GM06990 (cell line): ENCODE measurements at regions not wholly inside any gene's neighbourhood (a gene's known extent, or its start where the extent isn't known, plus 50 kb on each side); places are given as distances from the start of the nearest gene placed in this dataset.

Experiments
- DNase-seq: peaks from one replicate; pipeline ENCODE4 v3.0.0-alpha.2; 2011; ENCODE audit not compliant: insufficient read length; ENCODE audit errors: extremely low read depth
- H3K27me3 ChIP-seq: replicated peaks from 2 replicates; pipeline ENCODE4 v1.6.0; 2011; ENCODE audit warnings: low read length; ENCODE audit not compliant: control insufficient read depth, insufficient read depth
- H3K36me3 ChIP-seq: 2 replicates; pipeline ENCODE4 v1.5.1; 2011; ENCODE audit warnings: low read length; ENCODE audit not compliant: control insufficient read depth, insufficient read depth
- H3K4me3 ChIP-seq: replicated peaks from 2 replicates; pipeline ENCODE4 v1.5.1; 2011; ENCODE audit warnings: low read depth, mild to moderate bottlenecking, control low read depth, low read length
- TF ChIP-seq, protein P1 (sequence below): IDR thresholded peaks from 2 replicates; pipeline ENCODE4 v1.5.1; 2011; ENCODE audit warnings: low read length, control low read depth, mild to moderate bottlenecking, inconsistent platforms; ENCODE audit not compliant: insufficient read depth, poor library complexity, severe bottlenecking

GRCh38 chr3:106294121-106294520 lies 425.3 kb upstream of the CBLB start:
- DNase-seq = no peak
- H3K36me3 ChIP-seq = no peaks in the 10 kb centered on the region
- H3K4me3 ChIP-seq = no peak overlapping the region
- H3K27me3 ChIP-seq = no peaks in the 10 kb centered on the region
- TF ChIP-seq, protein P1, sequence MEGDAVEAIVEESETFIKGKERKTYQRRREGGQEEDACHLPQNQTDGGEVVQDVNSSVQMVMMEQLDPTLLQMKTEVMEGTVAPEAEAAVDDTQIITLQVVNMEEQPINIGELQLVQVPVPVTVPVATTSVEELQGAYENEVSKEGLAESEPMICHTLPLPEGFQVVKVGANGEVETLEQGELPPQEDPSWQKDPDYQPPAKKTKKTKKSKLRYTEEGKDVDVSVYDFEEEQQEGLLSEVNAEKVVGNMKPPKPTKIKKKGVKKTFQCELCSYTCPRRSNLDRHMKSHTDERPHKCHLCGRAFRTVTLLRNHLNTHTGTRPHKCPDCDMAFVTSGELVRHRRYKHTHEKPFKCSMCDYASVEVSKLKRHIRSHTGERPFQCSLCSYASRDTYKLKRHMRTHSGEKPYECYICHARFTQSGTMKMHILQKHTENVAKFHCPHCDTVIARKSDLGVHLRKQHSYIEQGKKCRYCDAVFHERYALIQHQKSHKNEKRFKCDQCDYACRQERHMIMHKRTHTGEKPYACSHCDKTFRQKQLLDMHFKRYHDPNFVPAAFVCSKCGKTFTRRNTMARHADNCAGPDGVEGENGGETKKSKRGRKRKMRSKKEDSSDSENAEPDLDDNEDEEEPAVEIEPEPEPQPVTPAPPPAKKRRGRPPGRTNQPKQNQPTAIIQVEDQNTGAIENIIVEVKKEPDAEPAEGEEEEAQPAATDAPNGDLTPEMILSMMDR = no peak

GRCh38 chr3:106296062-106296461 lies 427.2 kb upstream of the CBLB start:
- no peak for DNase-seq
- TF ChIP-seq, protein P1 = no peak
- no peaks in the 10 kb centered on the region for H3K36me3 ChIP-seq
- no peak overlapping the region for H3K4me3 ChIP-seq
- H3K27me3 ChIP-seq = no peaks in the 10 kb centered on the region

DNA sequence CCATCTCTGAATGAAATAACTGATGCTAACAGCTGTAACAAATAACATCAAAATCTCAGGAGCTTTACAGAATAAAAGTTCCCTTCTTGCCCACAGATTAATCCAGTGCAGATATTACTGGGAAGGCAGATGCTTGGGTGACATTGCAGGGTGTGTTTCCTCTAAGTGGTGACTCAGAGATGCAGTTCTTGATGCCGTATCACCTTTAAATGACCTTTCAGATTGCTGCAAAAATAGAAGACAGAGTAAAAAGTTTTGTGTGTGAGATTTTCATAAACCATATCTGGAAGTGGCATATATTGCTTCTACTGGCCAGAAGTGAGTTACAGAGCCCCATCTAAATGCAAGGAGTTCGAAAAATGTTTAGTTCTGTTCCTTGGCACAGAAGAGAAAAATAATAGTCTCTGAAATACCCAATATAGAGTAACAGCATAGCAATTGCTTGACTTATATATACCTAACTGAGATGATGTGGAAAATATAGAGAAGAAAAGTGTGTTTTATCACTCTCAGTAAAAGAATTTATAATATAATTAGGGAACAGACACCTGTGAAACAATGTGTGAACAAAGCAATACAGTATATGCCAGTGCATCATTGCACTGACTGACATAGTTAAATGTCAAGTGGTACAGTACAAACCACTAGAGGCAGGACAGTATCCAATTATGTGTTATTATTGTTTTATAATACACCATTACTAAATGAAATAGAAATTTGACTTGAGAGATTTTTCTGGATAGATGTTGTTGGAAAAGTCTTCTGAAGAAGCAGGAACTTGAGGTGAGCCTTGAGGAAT lies 430.7 kb upstream of the CBLB start:
- DNase-seq = peak; percentile 82
- H3K36me3 ChIP-seq = no peaks in the 10 kb centered on the region
- H3K27me3 ChIP-seq = no peaks in the 10 kb centered on the region
- TF ChIP-seq, protein P1 = no peak
- no peak overlapping the region for H3K4me3 ChIP-seq

- no peaks in the 10 kb centered on the region for H3K27me3 ChIP-seq
- H3K36me3 ChIP-seq = no peaks in the 10 kb centered on the region
- no peak overlapping the region for H3K4me3 ChIP-seq
- DNase-seq = peak; percentile 86
- TF ChIP-seq, protein P1 = no peak
Measured at GRCh38 chr3:106302451-106303221, 433.8 kb upstream of the CBLB start.

DNA sequence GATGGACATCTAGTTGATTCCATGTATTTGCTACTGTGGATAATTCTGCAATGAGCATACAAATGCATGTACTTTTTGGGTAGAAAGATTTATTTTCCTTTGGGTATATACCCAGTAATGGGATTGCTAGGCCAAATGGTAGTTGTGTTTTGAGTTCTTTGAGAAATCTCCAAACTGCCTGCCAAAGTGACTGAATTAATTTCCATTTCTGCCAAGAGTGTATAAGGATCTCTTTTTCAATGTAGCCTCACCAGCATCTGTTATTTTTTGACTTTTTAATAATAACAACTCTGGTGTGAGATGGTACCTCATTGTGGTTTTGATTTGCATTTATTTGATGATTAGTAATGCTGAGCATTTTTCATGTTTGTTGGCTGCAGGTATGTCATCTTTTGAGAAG lies 435.0 kb upstream of the CBLB start:
- TF ChIP-seq, protein P1 = no peak
- H3K4me3 ChIP-seq = no peak overlapping the region
- DNase-seq = no peak
- H3K36me3 ChIP-seq = no peaks in the 10 kb centered on the region
- no peaks in the 10 kb centered on the region for H3K27me3 ChIP-seq
